ENCODE measurements at regions not wholly inside any gene's neighbourhood (a gene's known extent, or its start where the extent isn't known, plus 50 kb on each side); places are given as distances from the start of the nearest gene placed in this dataset.

- H3K27ac ChIP-seq = no peak overlapping the region
- H3K36me3 ChIP-seq = no peaks in the 10 kb centered on the region
- H3K27me3 ChIP-seq (replicated peaks; ENCODE audit: insufficient read depth) = no peaks in the 10 kb centered on the region
- 77% methylated on average over 2 of the region's 2 CpGs for WGBS
- H3K4me3 ChIP-seq = no peak overlapping the region
- H3K4me1 ChIP-seq (replicated peaks) = no peaks in the 10 kb centered on the region
- TF ChIP-seq POLR2A (IDR thresholded peaks at IDR 0.05) (no peak), POLR2AphosphoS5 (IDR thresholded peaks at IDR 0.05) (no peak)
- TF ChIP-seq, protein P1, sequence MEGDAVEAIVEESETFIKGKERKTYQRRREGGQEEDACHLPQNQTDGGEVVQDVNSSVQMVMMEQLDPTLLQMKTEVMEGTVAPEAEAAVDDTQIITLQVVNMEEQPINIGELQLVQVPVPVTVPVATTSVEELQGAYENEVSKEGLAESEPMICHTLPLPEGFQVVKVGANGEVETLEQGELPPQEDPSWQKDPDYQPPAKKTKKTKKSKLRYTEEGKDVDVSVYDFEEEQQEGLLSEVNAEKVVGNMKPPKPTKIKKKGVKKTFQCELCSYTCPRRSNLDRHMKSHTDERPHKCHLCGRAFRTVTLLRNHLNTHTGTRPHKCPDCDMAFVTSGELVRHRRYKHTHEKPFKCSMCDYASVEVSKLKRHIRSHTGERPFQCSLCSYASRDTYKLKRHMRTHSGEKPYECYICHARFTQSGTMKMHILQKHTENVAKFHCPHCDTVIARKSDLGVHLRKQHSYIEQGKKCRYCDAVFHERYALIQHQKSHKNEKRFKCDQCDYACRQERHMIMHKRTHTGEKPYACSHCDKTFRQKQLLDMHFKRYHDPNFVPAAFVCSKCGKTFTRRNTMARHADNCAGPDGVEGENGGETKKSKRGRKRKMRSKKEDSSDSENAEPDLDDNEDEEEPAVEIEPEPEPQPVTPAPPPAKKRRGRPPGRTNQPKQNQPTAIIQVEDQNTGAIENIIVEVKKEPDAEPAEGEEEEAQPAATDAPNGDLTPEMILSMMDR (IDR thresholded peaks at IDR 0.05) = no peak
- no peaks in the 10 kb centered on the region for H3K9me3 ChIP-seq
- intact Hi-C loops (cut with DNase I) = no loop called here
- no peak for DNase-seq (ENCODE audit: low spot score)
Observed at GRCh38 chr13:90902255-90902654, 445.2 kb upstream of the MIR17HG start.

DNA sequence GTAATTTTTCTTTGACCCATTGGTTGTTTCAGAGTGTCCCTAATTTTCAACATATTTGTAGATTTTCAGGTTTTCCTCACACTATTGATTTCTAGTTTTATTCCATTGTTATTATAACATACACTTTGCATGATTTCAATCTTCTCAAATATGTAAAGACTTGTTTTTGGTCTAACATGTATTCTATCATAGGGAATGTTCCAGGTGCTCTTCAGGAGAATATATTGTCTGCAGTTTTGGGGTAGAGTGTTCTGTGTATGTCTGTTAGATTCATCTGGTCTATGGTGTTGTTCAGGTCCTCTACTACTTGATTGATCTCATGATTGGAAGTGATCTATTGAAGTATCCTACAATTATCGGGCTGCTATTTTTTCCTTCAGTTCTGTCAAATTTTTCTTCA, 440.9 kb upstream of the MIR17HG start:
- H3K4me1 ChIP-seq (replicated peaks) = no peaks in the 10 kb centered on the region
- no peak for DNase-seq (ENCODE audit: low spot score)
- H3K27me3 ChIP-seq (replicated peaks; ENCODE audit: insufficient read depth) = no peaks in the 10 kb centered on the region
- H3K27ac ChIP-seq = no peak overlapping the region
- H3K9me3 ChIP-seq = no peaks in the 10 kb centered on the region
- WGBS = 100% methylated on average over 1 of the region's 1 CpG
- intact Hi-C loops (cut with DNase I) = no loop called here
- H3K36me3 ChIP-seq = no peaks in the 10 kb centered on the region
- no peak overlapping the region for H3K4me3 ChIP-seq
- TF ChIP-seq POLR2A (IDR thresholded peaks at IDR 0.05) (no peak), POLR2AphosphoS5 (IDR thresholded peaks at IDR 0.05) (no peak)
- TF ChIP-seq, protein P1 (IDR thresholded peaks at IDR 0.05) = no peak

DNA sequence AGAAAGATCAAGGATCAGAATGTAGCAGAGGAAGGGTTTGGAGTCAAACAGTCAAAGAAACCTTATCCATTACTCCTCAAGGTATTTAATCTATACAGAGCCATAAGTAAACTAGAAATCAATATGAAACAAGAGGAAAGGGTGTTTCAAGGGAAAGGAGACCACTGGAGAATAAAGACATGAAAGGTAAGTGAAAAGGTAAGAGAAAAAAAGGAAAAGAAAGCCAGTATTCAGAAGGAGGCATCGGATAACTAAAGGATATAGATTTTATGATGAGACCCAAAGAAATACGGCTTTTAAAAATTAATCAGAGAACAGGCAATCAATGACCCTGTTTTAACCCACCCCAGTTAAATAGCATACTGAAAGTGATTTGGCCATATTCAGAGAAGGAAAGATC, 438.7 kb upstream of the MIR17HG start:
- DNase-seq (ENCODE audit: low spot score) = no peak
- Histone ChIP-seq H3K4me3 (no peak overlapping the region), H3K27me3 (replicated peaks; ENCODE audit: insufficient read depth) (no peaks in the 10 kb centered on the region), H3K9me3 (no peaks in the 10 kb centered on the region), H3K36me3 (no peaks in the 10 kb centered on the region), H3K27ac (no peak overlapping the region), H3K4me1 (replicated peaks) (no peaks in the 10 kb centered on the region)
- TF ChIP-seq POLR2A (IDR thresholded peaks at IDR 0.05) = no peak
- TF ChIP-seq, protein P1 (IDR thresholded peaks at IDR 0.05) = no peak
- TF ChIP-seq POLR2AphosphoS5 (IDR thresholded peaks at IDR 0.05) = no peak
- intact Hi-C loops (cut with DNase I) = no loop called here
- WGBS = 90% methylated on average over 2 of the region's 2 CpGs

GRCh38 chr13:90910018-90910639, 437.4 kb upstream of the MIR17HG start:
- intact Hi-C loops (cut with DNase I) = no loop called here
- 50% methylated on average over 3 of the region's 3 CpGs for WGBS
- DNase-seq (ENCODE audit: low spot score) = no peak
- H3K4me3 ChIP-seq = no peak overlapping the region
- no peaks in the 10 kb centered on the region for H3K27me3 ChIP-seq (replicated peaks; ENCODE audit: insufficient read depth)
- no peak for TF ChIP-seq POLR2AphosphoS5 (IDR thresholded peaks at IDR 0.05)
- TF ChIP-seq, protein P1 (IDR thresholded peaks at IDR 0.05) = no peak
- TF ChIP-seq POLR2A (IDR thresholded peaks at IDR 0.05) = no peak
- H3K36me3 ChIP-seq = no peaks in the 10 kb centered on the region
- no peaks in the 10 kb centered on the region for H3K4me1 ChIP-seq (replicated peaks)
- no peak overlapping the region for H3K27ac ChIP-seq
- no peaks in the 10 kb centered on the region for H3K9me3 ChIP-seq

- Histone ChIP-seq H3K4me3 (no peak overlapping the region), H3K36me3 (no peaks in the 10 kb centered on the region), H3K27ac (no peak overlapping the region), H3K4me1 (replicated peaks) (no peaks in the 10 kb centered on the region), H3K27me3 (replicated peaks; ENCODE audit: insufficient read depth) (no peaks in the 10 kb centered on the region), H3K9me3 (no peaks in the 10 kb centered on the region)
- no peak for DNase-seq (ENCODE audit: low spot score)
- WGBS = 100% methylated on average over 1 of the region's 1 CpG
- TF ChIP-seq, protein P1 (IDR thresholded peaks at IDR 0.05) = no peak
- TF ChIP-seq POLR2AphosphoS5 (IDR thresholded peaks at IDR 0.05) (no peak), POLR2A (IDR thresholded peaks at IDR 0.05) (no peak)
- intact Hi-C loops (cut with DNase I) = no loop called here
Observed at GRCh38 chr13:90912247-90912646, 435.2 kb upstream of the MIR17HG start.

Measured in prostate gland (tissue), 2 donors.